Activated CD8-positive, alpha-beta T cell treated with anti-CD3 and anti-CD28 coated beads, Interleukin-2, amount 10 ng/mL, durations not matched to agents 7 days and 5 days (primary cell): ENCODE measurements at regions not wholly inside any gene's neighbourhood (a gene's known extent, or its start where the extent isn't known, plus 50 kb on each side); places are given as distances from the start of the nearest gene placed in this dataset.

Source experiments
- ATAC-seq: fragments of 150-1000 bp; cut with Tn5 transposase; one replicate; pipeline ENCODE4 v1.10.0; 2021; ENCODE audit warnings: moderate library complexity
- CTCF ChIA-PET: fragments of 350-600 bp; sonication (Branson Sonifier 250); formaldehyde crosslinking; loops from one replicate; lab custom pipeline; 2021; ENCODE audit warnings: antibody characterized with exemption; lab: Charles Lee
- POLR2A ChIA-PET: fragments of 350-600 bp; sonication (Branson Sonifier 250); formaldehyde crosslinking; loops from one replicate; lab custom pipeline; 2021; ENCODE audit warnings: antibody characterized with exemption; lab: Charles Lee
- DNase-seq: peaks from one replicate; pipeline ENCODE4 v3.0.0-alpha.2; 2020
- H3K27ac Mint-ChIP-seq: one replicate; pipeline ENCODE4 v1.8.0; 2021; ENCODE audit warnings: mild to moderate bottlenecking, mixed read lengths
- H3K27me3 Mint-ChIP-seq: one replicate; pipeline ENCODE4 v1.8.0; 2021; ENCODE audit warnings: low read depth, mixed read lengths
- H3K36me3 Mint-ChIP-seq: one replicate; pipeline ENCODE4 v1.8.0; 2021; ENCODE audit warnings: low read depth, mixed read lengths
- H3K4me1 Mint-ChIP-seq: one replicate; pipeline ENCODE4 v1.8.0; 2021; ENCODE audit warnings: low read depth, mixed read lengths
- H3K4me3 Mint-ChIP-seq: one replicate; pipeline ENCODE4 v1.8.0; 2021; ENCODE audit warnings: mild to moderate bottlenecking, mixed read lengths
- H3K9me3 Mint-ChIP-seq: one replicate; pipeline ENCODE4 v1.8.0; 2022; ENCODE audit warnings: mixed read lengths; ENCODE audit not compliant: insufficient read depth

GRCh38 chr13:89307278-89307677, 1636.1 kb downstream of the SLITRK5 start:
- ATAC-seq: no peak
- Mint-ChIP-seq H3K4me3 (no peak overlapping the region), H3K27me3 (no peaks in the 10 kb centered on the region), H3K9me3 (peaks cover 13% of the 10 kb centered on the region), H3K36me3 (no peaks in the 10 kb centered on the region), H3K27ac (no peak overlapping the region), H3K4me1 (no peaks in the 10 kb centered on the region)
- POLR2A ChIA-PET: no interaction called here
- CTCF ChIA-PET: no interaction called here
- DNase-seq: no peak

GRCh38 chr13:89310943-89311672, 1639.9 kb downstream of the SLITRK5 start:
- Mint-ChIP-seq H3K27ac (no peak overlapping the region), H3K36me3 (no peaks in the 10 kb centered on the region), H3K9me3 (no peaks in the 10 kb centered on the region), H3K4me1 (no peaks in the 10 kb centered on the region), H3K4me3 (no peak overlapping the region), H3K27me3 (no peaks in the 10 kb centered on the region)
- POLR2A ChIA-PET: no interaction called here
- DNase-seq (no peak), ATAC-seq (no peak)
- CTCF ChIA-PET: no interaction called here

GRCh38 chr13:89315287-89315686, 1644.1 kb downstream of the SLITRK5 start:
- no peaks in the 10 kb centered on the region for H3K9me3 Mint-ChIP-seq
- CTCF ChIA-PET: no interaction called here
- POLR2A ChIA-PET: no interaction called here
- no peak for ATAC-seq
- no peak overlapping the region for H3K27ac Mint-ChIP-seq
- no peaks in the 10 kb centered on the region for H3K4me1 Mint-ChIP-seq
- H3K4me3 Mint-ChIP-seq: no peak overlapping the region
- H3K27me3 Mint-ChIP-seq: no peaks in the 10 kb centered on the region
- DNase-seq: no peak
- H3K36me3 Mint-ChIP-seq: no peaks in the 10 kb centered on the region

- ATAC-seq (no peak), DNase-seq (no peak)
- CTCF ChIA-PET: no interaction called here
- no peak overlapping the region for H3K4me3 Mint-ChIP-seq
- H3K27me3 Mint-ChIP-seq: no peaks in the 10 kb centered on the region
- H3K9me3 Mint-ChIP-seq: peaks cover 12% of the 10 kb centered on the region
- H3K4me1 Mint-ChIP-seq: no peaks in the 10 kb centered on the region
- H3K27ac Mint-ChIP-seq: no peak overlapping the region
- POLR2A ChIA-PET: no interaction called here
- H3K36me3 Mint-ChIP-seq: no peaks in the 10 kb centered on the region
Observed at GRCh38 chr13:89322466-89322865, 1651.3 kb downstream of the SLITRK5 start.

GRCh38 chr13:89324582-89324981, 1653.4 kb downstream of the SLITRK5 start:
- ChIA-PET POLR2A (no interaction called here), CTCF (no interaction called here)
- no peaks in the 10 kb centered on the region for H3K27me3 Mint-ChIP-seq
- no peak for ATAC-seq
- H3K4me1 Mint-ChIP-seq: no peaks in the 10 kb centered on the region
- no peaks in the 10 kb centered on the region for H3K36me3 Mint-ChIP-seq
- peaks cover 17% of the 10 kb centered on the region for H3K9me3 Mint-ChIP-seq
- H3K27ac Mint-ChIP-seq: no peak overlapping the region
- no peak overlapping the region for H3K4me3 Mint-ChIP-seq
- DNase-seq: no peak

- ATAC-seq (no peak), DNase-seq (no peak)
- H3K4me3 Mint-ChIP-seq: no peak overlapping the region
- no peaks in the 10 kb centered on the region for H3K27me3 Mint-ChIP-seq
- no peaks in the 10 kb centered on the region for H3K4me1 Mint-ChIP-seq
- H3K9me3 Mint-ChIP-seq: peaks cover 16% of the 10 kb centered on the region
- POLR2A ChIA-PET: no interaction called here
- no peaks in the 10 kb centered on the region for H3K36me3 Mint-ChIP-seq
- CTCF ChIA-PET: no interaction called here
- H3K27ac Mint-ChIP-seq: no peak overlapping the region
Observed at GRCh38 chr13:89343165-89343564, 1672.0 kb downstream of the SLITRK5 start.

- CTCF ChIA-PET: no interaction called here
Observed at GRCh38 chr13:89352384-89352783, 1681.2 kb downstream of the SLITRK5 start.

GRCh38 chr13:89361909-89362308, 1690.7 kb downstream of the SLITRK5 start:
- Mint-ChIP-seq H3K27me3 (no peaks in the 10 kb centered on the region), H3K4me1 (no peaks in the 10 kb centered on the region), H3K27ac (no peak overlapping the region), H3K36me3 (no peaks in the 10 kb centered on the region), H3K4me3 (no peak overlapping the region), H3K9me3 (peaks cover 4% of the 10 kb centered on the region)
- no peak for ATAC-seq
- DNase-seq: no peak
- CTCF ChIA-PET: no interaction called here
- POLR2A ChIA-PET: interaction anchor here (0.6 kb wide), 1 partner anchor 26 kb away, joined by 3 read pairs; no protein-coding TSS in a partner anchor

More at GRCh38 chr13:89352384-89352783, 1681.2 kb downstream of the SLITRK5 start:
- ATAC-seq (no peak), DNase-seq (no peak)
- no peaks in the 10 kb centered on the region for H3K36me3 Mint-ChIP-seq
- H3K27me3 Mint-ChIP-seq: no peaks in the 10 kb centered on the region
- H3K4me3 Mint-ChIP-seq: no peak overlapping the region
- POLR2A ChIA-PET: no interaction called here
- no peaks in the 10 kb centered on the region for H3K4me1 Mint-ChIP-seq
- peaks cover 6% of the 10 kb centered on the region for H3K9me3 Mint-ChIP-seq
- H3K27ac Mint-ChIP-seq: no peak overlapping the region

GRCh38 chr13:89363144-89363543, 1692.0 kb downstream of the SLITRK5 start:
- no peaks in the 10 kb centered on the region for H3K36me3 Mint-ChIP-seq
- no peaks in the 10 kb centered on the region for H3K27me3 Mint-ChIP-seq
- CTCF ChIA-PET: no interaction called here
- H3K27ac Mint-ChIP-seq: no peak overlapping the region
- DNase-seq: no peak
- POLR2A ChIA-PET: no interaction called here
- H3K9me3 Mint-ChIP-seq: peaks cover 4% of the 10 kb centered on the region
- H3K4me1 Mint-ChIP-seq: no peaks in the 10 kb centered on the region
- ATAC-seq: no peak
- H3K4me3 Mint-ChIP-seq: no peak overlapping the region

- DNase-seq: no peak
- Mint-ChIP-seq H3K27ac (no peak overlapping the region), H3K9me3 (peaks cover 9% of the 10 kb centered on the region), H3K4me3 (no peak overlapping the region), H3K36me3 (no peaks in the 10 kb centered on the region), H3K27me3 (no peaks in the 10 kb centered on the region), H3K4me1 (no peaks in the 10 kb centered on the region)
- no peak for ATAC-seq
- POLR2A ChIA-PET: no interaction called here
- CTCF ChIA-PET: no interaction called here
Observed at GRCh38 chr13:89372193-89372592, 1701.0 kb downstream of the SLITRK5 start.

- H3K4me3 Mint-ChIP-seq: no peak overlapping the region
- ATAC-seq (no peak), DNase-seq (no peak)
- H3K36me3 Mint-ChIP-seq: no peaks in the 10 kb centered on the region
- no peaks in the 10 kb centered on the region for H3K4me1 Mint-ChIP-seq
- CTCF ChIA-PET: interaction anchor here (1.5 kb wide), 1 partner anchor 12 kb away, joined by 3 read pairs; no protein-coding TSS in a partner anchor
- POLR2A ChIA-PET: no interaction called here
- no peaks in the 10 kb centered on the region for H3K27me3 Mint-ChIP-seq
- peaks cover 18% of the 10 kb centered on the region for H3K9me3 Mint-ChIP-seq
- no peak overlapping the region for H3K27ac Mint-ChIP-seq
Observed at GRCh38 chr13:89375839-89376238, 1704.7 kb downstream of the SLITRK5 start.

GRCh38 chr13:89380101-89380500, 1708.9 kb downstream of the SLITRK5 start:
- Mint-ChIP-seq H3K4me1 (no peaks in the 10 kb centered on the region), H3K27me3 (no peaks in the 10 kb centered on the region), H3K4me3 (no peak overlapping the region), H3K27ac (no peak overlapping the region), H3K36me3 (no peaks in the 10 kb centered on the region), H3K9me3 (peaks cover 9% of the 10 kb centered on the region)
- DNase-seq (no peak), ATAC-seq (no peak)
- POLR2A ChIA-PET: no interaction called here
- CTCF ChIA-PET: no interaction called here

GRCh38 chr13:89382981-89383380, 1711.8 kb downstream of the SLITRK5 start:
- H3K27me3 Mint-ChIP-seq: no peaks in the 10 kb centered on the region

More at GRCh38 chr13:89382981-89383380, 1711.8 kb downstream of the SLITRK5 start:
- peaks cover 9% of the 10 kb centered on the region for H3K9me3 Mint-ChIP-seq
- ATAC-seq (no peak), DNase-seq (no peak)
- POLR2A ChIA-PET: no interaction called here
- H3K36me3 Mint-ChIP-seq: no peaks in the 10 kb centered on the region
- CTCF ChIA-PET: no interaction called here
- H3K27ac Mint-ChIP-seq: no peak overlapping the region
- H3K4me1 Mint-ChIP-seq: no peaks in the 10 kb centered on the region
- H3K4me3 Mint-ChIP-seq: no peak overlapping the region
